DMS53 (cell line): ENCODE measurements at regions not wholly inside any gene's neighbourhood (a gene's known extent, or its start where the extent isn't known, plus 50 kb on each side); places are given as distances from the start of the nearest gene placed in this dataset.
A peak's percentile ranks its signal among the peaks of the same experiment; 100 is the strongest.

Experiments
- DNase-seq: peaks from one replicate; lab custom pipeline; 2025; lab: John Stamatoyannopoulos, UW

DNA sequence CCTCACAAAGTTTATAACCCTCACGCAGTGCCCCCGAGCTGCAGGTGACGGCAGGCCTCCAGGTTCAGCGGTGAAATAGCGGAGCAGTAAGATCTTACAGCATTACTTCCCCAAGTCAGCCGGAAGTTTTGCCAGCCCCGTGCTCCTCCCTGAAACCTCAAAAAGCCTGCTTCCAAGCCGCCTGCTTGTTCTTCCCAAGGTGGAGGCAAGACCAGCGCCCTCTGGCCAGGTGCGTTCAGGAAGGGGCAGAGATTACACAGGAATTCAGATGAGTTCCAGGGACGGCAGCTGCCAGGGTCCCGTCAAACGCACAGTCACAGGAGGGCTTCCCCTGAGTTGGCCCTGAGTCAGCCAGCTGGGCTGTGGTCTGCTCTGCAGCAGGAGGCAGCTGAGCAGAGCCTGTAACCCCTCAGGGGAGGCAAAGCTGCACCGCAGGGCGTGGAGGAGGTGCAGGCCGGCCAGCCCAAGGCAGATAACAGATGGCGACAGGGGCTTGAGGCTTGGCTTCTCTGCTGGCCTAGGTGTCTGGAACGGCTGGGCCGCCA is 124.1 kb upstream of the RPS6KA2 start:
- no peak for DNase-seq

GRCh38 chr6:166750108-166750793 is 123.2 kb upstream of the RPS6KA2 start:
- DNase-seq, result no peak

- DNase-seq, result no peak
These were observed 122.6 kb upstream of the RPS6KA2 start for GRCh38 chr6:166749666-166750065.

GRCh38 chr6:166747644-166748595 is 120.9 kb upstream of the RPS6KA2 start:
- no peak for DNase-seq

GRCh38 chr6:166745801-166746668 is 119.0 kb upstream of the RPS6KA2 start:
- DNase-seq, result no peak

DNA sequence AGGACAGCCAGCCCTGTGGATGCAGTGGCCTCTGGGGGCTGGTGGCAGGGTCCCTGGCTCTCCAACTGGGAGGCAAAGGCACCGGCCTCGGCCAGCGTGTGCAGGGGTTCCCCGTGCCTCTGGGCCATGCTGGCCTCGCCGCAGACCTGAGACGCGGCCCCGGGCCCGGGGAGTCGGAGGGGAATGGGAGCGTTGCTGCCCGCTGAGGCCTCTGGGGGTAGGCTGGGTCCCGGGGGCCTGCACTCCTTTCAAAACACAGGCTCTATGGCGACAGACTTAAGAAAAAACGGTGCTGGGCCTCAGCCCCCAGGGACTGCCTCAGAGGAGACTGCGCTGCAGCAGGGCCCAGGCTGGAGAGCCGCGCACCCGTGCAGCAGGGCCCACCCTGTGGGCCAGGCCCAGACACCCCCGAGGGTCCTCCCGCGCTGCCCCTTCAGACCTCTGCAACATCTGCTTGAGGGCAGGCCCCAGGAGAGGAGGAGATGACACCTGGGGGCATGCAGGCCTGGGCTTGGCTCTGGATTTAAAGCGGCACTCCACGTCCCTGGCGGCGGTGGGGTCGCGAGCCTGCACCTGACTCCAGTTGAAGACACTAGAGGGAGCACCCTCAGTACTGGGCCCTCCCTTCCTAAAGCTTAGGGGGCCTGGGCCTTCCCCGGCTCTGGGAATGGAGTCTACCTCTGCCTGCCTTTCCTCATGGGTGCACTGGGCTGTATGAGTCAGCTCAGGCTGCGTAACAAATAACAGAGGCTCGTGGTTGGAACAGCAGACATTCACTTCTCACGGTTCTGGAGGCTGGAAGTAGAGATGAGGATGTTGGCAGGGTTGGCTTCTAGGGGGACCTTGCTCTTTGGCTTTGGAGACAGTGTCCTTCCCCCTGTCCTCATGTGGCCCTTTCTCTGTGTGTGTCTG is 117.4 kb upstream of the RPS6KA2 start:
- DNase-seq, result no peak

- DNase-seq, result no peak
These were observed 116.6 kb upstream of the RPS6KA2 start for GRCh38 chr6:166743406-166744222.

- DNase-seq, result no peak
These were observed 115.9 kb upstream of the RPS6KA2 start for GRCh38 chr6:166742981-166743380.

GRCh38 chr6:166739976-166740318 is 112.9 kb upstream of the RPS6KA2 start:
- DNase-seq, result no peak

DNA sequence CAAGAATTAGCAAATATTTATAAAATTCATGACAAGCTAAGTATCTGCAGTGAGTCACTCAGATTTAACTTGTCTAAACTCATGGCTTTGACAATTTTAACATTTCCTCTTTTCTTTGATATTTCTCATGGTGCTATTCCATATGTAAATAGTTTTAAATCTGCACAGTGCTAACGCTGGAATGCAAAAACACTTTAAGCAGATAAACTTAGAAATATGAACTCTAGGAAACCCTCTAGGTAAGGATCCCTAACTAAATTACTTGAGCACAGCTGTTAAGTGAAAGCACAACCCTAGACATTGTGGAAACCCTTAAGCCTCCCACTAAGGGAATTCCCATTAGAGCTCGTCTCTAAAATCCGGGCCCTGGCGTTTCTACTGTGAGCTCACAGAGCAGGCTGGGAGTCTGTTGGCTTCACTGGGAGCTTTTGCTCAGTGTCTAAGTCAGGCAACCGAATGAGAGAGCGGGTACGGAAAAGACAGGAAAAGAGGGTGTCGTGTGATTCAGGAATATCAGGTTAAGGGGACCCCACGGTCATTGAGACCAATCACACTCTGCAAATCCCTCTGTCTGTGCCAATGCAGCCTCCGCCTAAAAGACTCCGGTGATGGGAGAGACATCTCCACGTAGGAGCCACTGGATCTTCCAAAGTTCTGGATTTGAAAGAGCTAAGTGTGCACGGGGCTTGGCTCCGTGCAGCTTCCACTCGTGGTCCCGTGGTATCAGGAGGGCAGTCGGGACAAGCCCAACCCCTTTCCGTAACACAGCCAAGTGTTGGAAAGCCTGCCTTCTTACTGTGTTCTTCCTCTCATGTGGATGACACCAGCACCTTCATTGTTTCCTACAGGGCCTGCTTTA is 112.3 kb upstream of the RPS6KA2 start:
- DNase-seq, result no peak

GRCh38 chr6:166738386-166739116 is 111.5 kb upstream of the RPS6KA2 start:
- no peak for DNase-seq

DNA sequence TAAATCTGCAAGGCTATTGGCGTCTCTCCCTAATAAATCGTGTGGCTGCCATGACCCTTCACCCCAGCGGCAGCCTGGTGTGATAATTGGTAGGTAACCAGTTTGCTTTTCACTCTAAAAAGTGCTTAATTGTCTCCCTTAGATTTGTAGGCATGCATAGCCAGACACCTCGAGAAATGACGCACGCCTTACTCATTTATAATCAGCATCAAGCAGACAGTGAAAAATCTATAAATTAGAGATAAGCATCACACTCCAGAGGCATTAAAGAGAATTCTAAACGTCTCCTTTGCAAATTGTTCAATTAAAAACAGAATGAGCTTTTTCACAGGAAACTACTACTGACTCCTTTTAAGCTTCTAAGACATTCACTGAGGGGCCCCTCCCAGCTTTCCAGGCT is 110.2 kb upstream of the RPS6KA2 start:
- DNase-seq, result no peak

DNA sequence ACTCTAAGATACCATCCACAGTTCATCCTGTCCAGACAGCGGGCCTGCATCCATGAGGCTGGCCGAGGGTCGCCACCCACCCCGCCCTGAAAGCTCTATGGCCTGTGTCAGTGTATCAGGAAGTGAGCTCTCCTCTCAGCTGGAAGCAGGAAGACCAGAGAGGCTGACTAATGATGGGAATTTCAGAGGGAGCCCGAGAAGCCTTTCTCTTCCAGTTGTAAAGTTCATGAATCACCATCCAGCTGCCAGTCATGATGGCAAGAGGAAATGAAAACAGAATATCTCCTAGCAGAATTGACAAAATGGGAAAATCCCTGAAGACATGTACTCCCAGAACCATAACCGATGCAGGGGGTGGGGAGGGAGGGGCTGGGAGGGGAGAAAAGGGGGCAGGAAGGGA is 109.6 kb upstream of the RPS6KA2 start:
- peak; percentile 61 for DNase-seq

GRCh38 chr6:166733900-166734299 is 106.8 kb upstream of the RPS6KA2 start:
- no peak for DNase-seq

DNA sequence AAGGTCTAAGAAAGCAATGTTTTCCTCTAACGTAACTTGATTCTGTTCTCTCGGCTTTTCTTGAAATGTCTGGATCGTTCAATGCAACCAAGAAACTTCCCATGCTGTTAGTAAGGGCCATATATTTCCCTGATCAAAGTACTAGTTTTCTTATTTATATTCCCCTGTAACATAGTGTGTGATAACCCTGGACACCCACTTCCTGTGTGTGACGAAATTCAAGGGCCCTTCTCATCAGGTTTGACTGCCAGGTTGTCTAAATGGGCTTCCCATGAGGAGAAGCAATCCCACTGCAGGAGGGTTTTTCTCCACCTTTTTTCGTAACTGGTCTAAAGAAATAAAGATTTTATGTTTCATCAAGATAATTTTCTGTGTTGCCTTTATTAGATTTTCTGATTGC is 102.6 kb upstream of the RPS6KA2 start:
- DNase-seq, result no peak

DNA sequence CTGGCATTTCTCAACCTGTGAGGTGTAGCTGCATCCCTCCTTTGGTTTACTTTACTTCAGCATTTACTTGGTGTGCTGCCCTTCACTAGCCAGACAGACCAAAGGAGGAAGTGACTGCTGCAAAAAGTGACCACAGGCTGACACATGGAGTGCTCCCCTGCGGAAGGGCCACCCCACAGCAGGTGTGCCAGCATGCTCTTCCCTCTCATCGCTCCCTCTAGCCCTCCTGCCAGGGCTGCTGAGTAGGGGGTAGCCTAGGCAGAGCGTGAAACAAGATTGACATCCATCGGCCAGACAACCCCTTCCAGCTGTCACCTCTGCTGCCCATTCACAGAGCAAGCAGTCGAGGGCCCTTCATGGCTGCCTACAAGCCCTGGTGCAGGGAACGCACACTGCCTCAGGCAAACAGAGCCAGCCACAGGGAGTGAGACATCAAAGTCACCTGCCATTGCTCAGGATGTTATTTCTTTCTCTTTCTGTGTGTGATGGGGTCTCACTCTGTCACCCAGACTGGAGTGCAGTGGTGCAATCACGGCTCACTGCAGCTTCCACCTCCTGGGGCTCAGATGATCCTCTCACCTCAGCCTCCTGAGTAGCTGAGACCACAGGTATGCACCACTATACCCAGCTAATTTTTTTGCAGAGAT is 102.0 kb upstream of the RPS6KA2 start:
- DNase-seq, result no peak

- no peak for DNase-seq
These were observed 99.2 kb upstream of the RPS6KA2 start for GRCh38 chr6:166726201-166726600.

DNA sequence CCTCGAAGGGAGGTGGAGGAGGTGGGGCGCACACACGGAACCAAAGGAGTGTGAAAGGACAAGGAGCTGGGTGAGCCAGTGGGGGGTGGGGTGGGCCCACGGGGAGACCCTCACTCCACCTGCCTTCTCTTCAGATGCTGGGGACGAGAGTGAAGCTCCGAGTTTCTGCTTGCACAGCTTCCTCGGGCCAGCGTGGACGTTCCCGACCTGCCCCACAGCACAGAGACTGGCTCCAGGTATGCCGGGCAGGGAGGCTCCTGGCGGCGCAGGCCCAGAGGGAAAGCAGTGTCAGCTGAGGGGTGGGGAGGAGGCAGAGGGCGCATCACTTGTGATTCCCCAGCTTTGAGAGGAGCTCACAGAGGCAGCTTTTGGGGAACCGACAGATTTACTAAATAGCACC is 98.5 kb upstream of the RPS6KA2 start:
- DNase-seq, result no peak
